ENCODE measurements at regions not wholly inside any gene's neighbourhood (a gene's known extent, or its start where the extent isn't known, plus 50 kb on each side); places are given as distances from the start of the nearest gene placed in this dataset.

GRCh38 chrX:80312448-80312847 is 107.8 kb upstream of the TENT5D start:
- TF ChIP-seq CTCF (IDR thresholded peaks at IDR 0.05): no peak
- TF ChIP-seq POLR2A (IDR thresholded peaks at IDR 0.05): no peak
